NCI-H2107 (cell line): ENCODE measurements at regions not wholly inside any gene's neighbourhood (a gene's known extent, or its start where the extent isn't known, plus 50 kb on each side); places are given as distances from the start of the nearest gene placed in this dataset.

ENCODE experiments used
- DNase-seq: peaks from one replicate; lab custom pipeline; 2025; lab: John Stamatoyannopoulos, UW

DNA sequence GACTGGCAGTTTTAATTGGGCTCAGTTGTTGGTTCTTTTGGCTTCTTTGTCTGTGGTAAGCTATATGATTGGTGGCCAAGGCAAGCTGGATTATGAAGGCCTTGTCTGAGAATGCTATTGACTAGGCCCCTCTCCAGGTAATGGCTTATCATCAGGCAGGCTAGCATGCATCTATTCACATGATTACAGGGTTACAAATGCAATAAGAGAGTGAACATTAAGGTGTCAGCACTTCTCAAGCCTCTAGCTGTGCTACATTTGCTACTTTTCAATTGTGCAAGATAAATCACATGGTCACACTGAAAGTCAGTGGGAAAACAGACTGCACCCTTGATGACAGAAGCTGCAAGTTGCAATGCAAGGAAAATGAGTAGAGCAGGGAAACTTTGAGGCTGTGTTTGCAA lies 550.9 kb upstream of the TMPRSS15 start:
- no peak for DNase-seq

DNA sequence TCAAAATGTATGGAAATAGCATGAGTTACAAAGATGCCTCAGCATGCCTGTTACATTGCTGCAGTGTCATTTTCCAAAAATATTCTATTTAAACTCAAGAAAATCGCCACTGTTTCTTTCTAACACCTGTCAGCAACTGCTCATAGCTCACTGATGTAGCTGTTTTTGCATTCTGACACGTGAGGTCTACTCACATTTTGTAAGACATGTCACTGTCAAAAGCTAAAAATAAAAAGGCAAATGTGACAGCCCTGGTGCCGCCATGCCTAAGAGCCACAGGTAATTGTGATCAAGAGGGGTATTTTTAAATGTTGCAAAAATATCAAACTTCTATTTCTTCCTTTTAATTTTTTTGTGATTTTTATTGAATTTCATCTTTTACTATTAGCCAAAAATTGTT lies 556.2 kb upstream of the TMPRSS15 start:
- no peak for DNase-seq

DNA sequence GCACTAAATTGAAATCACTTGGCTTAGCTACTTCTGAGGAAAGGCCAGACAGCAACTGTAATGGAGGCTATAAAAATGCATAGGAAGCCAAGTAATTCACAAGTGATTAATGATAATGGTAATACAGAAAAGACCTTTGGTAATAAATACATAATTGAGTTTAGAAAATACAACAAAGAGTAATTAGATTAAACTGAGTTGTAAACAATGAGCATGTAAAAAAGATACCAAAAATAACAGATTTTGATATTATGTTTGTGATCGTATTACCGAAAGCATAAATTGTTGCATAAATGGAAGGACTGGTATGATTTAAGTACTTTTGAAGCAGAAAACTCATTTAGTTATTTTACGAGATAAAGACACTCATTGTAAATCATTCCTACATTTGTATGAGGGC lies 556.7 kb upstream of the TMPRSS15 start:
- no peak for DNase-seq

DNA sequence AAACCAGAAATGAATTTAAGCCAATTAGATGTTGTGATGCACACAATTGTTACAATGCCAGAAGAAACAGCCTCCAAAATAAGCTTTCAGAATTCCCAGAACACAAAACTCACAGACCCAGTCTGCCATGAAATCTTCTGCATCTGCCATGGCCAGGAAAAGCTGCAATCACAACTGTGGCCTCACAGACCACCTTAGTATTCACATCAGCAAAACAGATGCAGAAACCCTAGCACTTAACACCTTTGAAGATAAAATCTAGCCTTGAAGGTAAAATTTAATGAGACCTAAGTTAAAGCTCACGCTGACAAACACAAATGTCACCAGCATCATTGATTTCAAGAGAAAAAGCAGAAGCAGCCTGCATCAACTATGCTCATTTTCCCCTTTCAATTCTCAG lies 566.8 kb upstream of the TMPRSS15 start:
- no peak for DNase-seq

DNA sequence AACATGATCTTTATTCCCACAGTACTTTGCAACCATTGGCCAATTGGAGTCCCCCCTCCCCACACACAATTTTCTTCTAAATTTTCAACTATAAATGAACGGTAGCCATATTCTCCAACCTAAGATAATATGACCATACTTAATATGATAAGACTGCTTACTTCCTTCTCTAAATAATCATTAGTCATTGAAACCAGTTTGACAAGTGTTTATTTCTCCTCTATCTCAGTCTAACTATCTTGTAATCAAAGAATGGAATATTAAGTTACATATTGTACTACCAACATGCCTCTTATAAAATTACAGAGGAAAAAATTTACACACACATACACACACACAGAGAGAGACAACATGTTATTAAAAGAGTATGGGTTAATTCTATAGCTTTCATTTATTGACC lies 567.4 kb upstream of the TMPRSS15 start:
- no peak for DNase-seq

DNA sequence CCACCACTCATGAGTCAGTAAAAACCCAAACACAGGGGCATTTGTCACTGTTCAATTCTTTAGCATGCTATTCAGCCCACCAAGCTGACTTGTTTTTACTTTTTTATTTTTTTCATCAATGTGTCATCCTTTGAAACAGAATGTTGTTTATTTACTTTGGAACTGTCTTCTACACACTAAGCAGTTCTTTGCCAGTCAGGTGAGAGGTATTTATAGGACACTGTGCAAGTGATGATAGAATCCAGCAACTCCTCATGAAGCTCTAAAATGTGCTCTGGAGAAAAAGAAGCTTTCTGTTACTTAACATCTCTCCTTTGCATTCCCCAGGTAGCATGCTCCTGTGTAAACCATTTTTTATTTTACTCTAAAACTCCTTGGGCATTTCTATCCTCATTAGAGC lies 582.0 kb upstream of the TMPRSS15 start:
- DNase-seq = no peak

DNA sequence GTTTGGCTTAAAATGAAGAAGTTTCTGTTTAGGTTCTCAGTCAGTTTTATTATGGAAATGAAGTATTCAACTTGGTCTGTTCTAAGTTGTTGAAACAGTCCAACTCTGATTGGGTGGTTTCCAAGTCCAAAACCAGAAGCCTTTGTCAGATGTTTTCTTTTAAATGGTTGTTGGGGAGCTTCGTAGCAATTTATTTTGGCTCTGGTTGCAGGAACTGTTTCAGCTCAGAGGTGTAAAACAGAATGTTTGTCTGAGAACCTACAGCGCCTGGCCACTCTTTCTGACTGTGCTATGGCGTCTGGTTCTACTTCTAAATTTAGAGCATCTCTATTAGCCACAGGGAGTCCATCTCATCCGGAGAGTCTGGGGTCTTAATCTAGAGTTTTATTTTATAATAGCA lies 582.6 kb upstream of the TMPRSS15 start:
- no peak for DNase-seq

DNA sequence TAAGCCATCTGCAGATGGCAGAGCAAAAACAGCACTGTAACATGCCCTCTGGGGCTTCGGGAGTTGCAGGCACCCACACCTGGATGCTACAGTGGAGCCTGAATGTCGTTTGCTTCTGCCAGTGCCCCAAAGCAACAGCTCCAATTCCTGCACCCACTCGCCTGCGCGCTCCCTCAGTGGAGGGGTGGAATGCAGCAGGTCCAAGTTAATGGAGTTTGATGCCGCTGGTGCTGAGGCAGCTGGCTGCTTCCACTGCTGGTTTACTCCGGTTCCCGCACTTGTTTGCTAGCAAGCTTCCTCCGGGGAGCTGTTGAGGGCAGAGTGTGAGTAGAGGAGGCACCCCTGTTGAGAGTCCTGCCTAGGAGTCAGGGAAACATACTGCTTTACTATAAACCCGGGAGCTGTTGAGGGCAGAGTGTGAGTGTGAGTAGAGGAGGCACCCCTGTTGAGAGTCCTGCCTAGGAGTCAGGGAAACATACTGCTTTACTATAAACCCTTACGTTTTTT lies 584.0 kb upstream of the TMPRSS15 start:
- no peak for DNase-seq

DNA sequence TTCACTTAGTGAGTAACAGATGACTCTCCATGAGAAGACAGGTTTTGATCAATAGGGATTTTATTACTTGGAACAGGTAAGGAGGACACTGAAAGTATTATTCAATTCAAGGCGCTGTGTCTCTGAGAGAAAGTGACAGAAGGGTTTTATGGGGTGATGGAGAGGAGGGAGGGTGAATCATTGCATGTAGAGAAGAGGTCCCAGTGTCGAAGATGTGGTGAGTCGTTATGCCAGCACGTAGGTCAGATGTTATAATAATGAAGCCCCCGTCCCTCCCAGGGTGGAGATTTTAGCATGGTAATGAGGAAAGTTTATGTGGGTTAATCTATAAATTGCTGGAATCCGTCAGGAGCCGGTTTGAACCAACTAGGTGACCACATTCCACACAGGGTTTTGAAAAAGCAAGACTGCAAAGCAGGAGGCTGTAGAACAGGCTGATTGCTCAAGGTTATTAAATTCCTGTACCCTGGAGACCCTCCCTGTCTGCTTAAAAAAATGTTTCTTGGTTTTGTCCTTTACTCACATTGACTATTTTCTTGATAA lies 586.4 kb upstream of the TMPRSS15 start:
- no peak for DNase-seq

DNA sequence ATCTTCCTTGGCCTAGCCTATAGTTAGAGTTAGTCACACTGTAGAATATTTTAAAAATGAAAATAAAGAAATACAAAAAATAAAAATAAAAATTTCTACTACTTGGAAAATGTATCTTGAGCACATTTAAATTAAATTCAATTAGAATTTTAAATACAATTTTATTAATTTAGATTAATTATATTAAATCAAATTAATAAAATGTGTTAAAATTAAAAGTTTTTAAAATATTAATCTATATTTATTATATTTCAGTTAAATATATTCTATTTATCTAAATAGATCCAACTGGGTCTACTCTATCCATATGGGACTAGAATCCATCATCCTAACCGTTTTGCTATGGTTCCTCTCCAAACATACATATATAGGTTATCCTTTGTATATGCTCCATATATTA lies 588.3 kb upstream of the TMPRSS15 start:
- no peak for DNase-seq

DNA sequence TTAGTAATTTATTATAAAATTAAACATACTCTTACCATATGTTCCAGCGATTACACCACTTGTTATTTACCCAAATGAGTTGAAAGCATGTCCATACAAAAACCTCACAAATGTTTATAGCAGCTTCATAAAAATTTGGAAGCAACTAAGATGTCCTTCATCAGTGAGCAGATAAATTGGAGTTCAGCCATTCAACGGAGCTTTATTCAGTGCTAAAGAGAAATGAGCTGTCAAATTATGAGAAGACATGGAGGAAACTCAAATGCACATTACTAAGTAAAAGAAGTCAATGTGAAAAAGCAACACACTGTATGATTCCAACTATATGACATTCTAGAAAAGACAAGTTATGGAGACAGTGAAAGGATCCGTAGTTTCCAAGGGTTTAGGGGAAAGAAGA lies 606.7 kb upstream of the TMPRSS15 start:
- no peak for DNase-seq

DNA sequence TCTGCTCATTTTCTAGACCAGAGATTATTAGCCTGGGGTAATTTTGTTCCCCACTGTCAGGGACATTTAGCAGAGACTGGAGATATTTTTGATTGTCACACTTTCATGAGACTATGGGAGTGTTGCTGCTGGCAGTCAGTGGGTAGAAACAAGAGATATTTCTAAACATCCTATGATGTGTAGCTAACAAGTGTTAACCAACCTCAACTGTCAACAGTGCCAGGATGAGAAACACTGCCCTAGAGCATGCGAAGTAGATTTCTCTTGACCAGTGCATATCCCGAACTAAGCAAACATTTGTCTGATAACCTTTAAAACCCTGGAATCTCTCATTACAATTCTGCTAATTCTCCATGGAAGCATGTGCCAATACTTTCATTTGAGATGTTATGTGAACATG lies 607.4 kb upstream of the TMPRSS15 start:
- no peak for DNase-seq

DNA sequence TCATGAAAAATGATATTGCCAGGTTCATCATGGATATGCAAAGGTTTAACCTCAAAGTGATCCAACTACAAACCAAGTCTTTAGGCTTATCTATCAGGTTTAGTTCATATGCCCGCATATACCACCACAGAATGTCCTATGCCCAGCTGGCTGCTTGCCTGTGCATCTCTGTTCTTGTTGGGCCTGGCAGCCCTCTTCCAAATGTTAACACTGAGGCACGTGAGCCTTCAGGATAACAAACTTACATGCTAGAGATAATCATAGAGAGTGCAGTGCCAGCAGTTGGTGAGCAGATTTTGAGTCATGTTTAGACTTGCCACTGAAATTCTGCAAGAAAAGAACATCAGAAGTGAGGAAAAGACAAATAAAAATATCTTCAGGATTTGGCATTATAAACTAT lies 607.9 kb upstream of the TMPRSS15 start:
- DNase-seq = no peak

DNA sequence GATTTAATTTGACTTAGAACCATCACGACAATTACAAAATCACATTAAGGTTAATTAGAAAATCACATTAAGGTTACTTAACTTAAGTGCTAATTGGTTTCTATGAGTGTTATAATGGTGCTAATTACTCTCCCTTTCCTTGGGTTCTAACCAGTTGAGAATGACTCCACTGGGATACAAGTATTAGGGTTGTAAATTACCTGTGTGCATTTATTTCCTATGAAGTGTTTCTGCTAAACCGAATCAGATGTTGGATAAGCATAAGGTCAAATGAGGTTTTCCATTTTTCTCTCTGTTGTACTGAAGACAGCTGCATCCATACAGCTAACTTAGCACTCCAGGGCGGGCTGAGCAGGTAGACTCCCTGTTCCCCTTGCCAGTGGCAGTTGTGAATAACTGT lies 610.3 kb upstream of the TMPRSS15 start:
- DNase-seq = no peak

DNA sequence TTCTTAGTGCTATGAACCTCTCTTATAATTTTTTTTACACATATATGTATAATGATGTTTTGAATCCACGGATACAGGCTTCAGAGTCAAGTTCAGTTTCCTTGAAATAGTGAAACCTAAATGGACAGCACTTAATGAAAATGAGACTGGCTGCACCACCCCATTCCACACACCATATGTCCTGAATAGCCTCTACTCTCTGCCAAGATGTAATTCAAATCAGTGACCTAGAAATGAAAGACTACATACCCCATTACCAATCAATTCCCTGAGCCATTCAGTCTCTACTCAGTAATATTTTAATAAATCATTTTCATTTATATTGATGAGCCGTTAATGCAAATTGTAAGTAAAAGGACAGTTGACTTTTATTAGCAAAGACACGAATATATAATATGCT lies 614.9 kb upstream of the TMPRSS15 start:
- DNase-seq = no peak

DNA sequence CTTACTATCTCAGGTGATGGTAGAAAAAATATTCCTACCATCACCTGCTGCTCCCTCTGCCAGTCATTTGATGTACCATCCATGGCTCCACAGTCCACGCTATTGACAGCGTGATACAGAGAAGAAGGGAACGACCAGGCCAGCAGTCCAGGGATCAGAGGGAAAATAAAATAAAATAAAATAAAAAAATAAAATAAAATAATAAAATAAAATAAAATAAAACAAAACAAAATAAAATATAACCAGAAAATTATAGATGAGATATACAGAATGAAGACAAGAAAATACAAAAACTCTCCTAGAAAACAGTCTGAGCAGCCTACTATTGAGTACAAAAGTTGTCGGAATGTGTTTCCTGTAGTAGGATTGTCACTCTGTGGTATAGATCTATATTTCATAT lies 619.4 kb upstream of the TMPRSS15 start:
- DNase-seq = no peak

DNA sequence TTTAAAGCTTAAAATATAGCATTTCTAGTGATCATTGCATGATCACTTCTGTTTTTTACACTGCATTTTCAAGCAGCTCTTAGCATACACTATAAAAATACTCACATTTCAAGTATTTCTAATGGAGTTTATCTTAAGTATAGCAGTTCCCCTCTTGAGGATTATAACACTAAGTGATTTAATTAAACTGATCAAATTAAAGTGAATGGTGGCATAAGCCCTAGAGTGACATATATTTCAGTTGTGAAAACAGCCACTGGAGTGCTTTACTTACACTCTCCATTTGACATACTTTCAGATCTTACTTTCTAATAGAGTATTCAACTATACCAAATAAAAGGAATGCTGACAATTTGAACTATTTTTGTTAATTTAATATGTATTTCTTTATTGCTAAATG lies 623.3 kb upstream of the TMPRSS15 start:
- DNase-seq = no peak

DNA sequence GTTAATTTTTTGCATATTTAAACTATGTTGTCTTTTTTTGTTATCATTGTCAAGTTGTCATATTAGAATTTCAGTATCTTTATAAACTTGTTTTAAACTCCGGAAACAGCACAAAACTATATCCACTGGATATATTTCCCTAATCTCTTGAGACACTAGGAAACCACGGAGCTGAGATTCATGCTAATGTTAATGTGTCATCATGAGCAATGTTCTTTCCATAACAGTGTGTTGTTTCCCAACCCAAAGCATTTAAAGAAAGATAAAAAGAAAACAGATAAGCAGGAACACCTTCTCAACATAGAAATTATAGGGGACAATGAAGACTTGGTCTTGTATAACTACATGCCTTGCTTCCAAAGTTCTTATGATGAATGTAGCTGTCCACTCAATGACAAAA lies 626.2 kb upstream of the TMPRSS15 start:
- no peak for DNase-seq

DNA sequence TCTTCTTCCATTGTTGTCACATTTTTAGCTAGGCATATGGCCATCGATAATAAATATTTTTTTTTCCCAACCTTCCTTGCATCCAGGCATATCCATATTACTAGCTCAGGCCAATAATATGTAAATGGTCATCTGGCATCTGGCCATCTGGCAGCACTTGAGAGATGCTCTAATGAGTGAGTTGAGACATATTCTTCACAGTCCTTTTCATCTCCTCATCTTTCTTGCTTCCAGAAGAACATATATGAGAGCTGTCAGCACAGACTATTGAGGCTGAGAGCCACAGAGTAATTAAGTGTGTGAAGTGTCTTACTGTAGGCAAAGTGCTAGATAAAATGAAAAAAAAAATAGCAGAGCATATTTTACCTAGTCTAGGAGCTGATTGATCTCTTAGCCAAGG lies 628.4 kb upstream of the TMPRSS15 start:
- DNase-seq = no peak

DNA sequence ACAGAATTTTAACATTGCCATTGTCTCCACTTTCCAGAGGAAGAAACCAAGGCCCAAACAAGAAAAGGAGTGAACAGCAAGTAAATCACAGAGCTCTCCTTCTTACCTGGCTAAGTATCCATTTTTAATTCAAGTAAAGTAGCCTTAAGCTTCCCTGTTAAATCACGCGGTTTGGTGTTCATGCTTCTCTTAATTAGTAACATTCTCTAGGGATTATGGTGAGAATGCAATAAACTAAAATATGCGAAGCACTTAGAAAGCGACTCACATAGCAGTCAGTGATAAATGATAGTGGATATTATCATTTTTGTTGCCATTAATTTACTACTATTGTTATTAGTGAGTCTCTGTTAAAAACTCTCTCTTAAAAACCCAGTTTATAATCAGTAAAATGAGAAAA lies 630.5 kb upstream of the TMPRSS15 start:
- DNase-seq = no peak

DNA sequence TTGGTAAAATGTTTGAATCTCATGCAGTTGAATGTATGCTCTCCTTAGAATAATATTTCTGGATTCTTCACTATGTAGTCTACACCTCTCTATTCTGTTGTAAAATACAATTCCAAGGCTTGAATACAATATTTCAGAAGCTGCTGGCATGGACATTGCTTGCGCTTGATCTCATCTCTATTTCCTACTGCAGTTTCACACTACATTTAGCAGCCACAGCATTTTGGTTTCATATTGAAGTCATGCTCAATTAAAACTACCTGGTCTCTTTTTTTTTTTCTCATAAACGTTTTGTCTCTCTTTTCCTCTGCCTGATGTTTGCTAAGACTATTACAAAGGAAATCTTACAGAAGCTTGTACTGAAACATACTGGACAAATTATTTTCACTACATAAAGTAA lies 631.0 kb upstream of the TMPRSS15 start:
- DNase-seq = no peak

DNA sequence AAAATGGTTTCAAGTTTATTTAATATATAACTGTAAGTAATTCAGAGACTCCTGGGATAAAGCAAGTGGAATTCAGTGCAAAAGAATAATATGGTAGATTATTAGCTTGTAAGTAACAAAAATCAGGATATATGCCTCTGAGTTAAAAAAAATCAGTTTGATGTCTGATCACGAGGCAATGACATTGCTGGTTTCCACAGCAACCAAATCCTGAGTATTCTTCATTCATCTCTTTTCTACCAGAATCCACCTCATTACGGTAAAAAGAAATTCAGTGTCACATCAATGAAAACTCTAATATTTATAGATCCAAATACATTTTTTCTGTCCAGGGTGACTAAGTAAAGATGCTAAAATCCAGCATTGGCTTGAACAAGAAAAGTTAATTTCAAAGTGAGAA lies 642.3 kb upstream of the TMPRSS15 start:
- DNase-seq = no peak

DNA sequence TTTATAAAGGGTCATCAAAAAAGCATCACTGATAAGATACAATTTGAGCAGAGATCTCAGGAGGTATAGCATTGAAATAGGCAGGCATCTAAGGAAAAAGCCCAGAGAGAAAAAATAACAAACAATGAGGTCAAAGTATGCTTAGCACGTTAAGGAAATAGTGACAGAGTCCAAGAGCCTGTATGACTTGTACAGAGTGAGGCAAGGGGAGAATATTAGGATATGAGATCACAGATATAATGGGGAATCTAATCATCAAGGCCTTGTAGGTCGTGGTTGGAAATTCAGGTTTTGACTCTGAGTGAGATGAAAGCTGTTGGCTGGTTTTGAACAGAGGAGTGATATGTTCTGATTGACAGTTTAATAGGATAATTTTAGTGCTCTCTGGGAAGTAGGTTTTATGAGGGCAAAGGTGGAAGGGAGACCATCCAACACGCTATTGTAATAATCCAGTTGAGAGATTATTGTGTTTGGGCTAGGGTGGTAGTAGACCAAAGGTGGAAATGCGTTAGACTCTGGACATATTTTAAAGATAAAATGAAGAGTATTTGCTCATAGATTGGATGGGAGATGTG lies 644.6 kb upstream of the TMPRSS15 start:
- DNase-seq = no peak

DNA sequence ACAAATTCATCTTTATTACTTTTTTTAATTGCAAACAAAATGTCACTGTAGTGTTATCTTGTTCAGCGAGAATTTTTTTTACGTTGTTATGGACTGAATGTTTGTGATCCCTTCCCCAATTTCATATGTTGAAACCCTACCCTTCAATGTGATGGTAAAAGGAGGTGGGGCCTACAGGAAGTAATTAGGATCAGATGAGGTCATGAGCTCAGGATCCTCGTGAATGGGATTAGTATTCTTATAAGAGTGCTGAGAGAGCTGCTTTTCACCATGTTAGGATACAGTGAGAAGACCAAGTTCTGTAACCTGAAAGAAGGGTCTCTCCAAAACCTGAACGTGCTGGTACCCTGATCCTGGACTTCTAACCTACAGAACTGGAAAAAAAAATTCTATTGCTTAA lies 646.0 kb upstream of the TMPRSS15 start:
- no peak for DNase-seq

DNA sequence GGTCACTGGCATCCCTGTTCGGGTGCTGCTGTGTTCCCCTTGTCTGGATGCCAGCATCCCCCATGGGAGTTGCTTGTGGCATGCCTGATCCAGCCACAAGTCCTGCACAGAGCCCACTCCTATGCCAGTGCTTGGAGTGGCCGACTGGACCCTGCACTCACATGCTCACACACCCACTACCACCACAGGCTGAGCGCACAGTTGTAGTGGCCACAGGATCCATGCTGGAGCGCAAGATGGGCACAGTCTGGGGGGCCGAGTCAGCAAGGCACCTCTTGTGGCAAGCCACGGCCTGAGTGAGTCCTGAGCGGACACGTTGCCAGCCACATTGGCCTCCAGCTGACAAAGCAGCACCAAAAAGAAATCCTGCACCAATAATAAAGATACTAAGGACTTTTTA lies 661.6 kb upstream of the TMPRSS15 start:
- DNase-seq = no peak
